NCI-H1048 (cell line): ENCODE measurements at regions not wholly inside any gene's neighbourhood (a gene's known extent, or its start where the extent isn't known, plus 50 kb on each side); places are given as distances from the start of the nearest gene placed in this dataset.

Experiments used
- DNase-seq: peaks from one replicate; lab custom pipeline; 2025; lab: John Stamatoyannopoulos, UW

DNA sequence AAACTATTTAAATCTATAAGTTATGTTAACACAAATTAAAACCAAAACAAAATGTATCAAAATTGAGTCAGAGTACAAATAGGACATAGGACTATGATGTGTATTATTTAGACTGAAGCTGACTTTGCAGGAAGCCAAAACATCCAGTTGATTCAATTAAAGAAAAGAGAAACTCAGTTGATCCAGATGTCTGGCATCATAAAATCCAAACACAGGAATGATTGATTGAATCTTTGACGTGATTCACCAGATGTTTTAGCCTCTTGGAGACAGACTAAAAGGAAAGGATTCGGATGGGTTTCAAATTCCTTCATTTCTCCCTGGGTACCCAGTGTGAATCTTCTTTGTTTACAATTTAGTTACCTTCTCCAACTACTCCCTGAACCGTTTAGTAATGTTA lies 272.9 kb downstream of the IRS1 start:
- DNase-seq = no peak

- DNase-seq = no peak
Measured at GRCh38 chr2:226524381-226524843, 275.2 kb downstream of the IRS1 start.

DNA sequence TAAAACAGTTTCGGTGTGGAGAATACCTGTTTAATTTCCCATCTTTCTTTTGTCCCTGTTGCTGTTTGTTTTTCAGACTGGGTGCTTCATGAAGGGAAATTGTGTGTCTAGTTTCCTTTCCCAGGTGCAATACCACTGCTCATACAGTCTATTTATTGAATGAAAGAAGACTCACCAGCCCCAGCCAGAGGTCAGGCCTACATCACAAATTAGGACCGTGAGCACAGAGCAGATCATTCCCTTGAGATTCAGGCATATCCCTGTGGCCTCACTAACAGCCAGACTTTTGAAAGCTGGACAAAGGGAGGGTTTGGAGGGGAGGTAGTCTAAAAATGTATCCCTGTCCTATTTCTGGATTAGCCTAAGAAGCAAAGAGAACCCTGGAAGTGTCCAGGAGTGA lies 278.9 kb downstream of the IRS1 start:
- no peak for DNase-seq

DNA sequence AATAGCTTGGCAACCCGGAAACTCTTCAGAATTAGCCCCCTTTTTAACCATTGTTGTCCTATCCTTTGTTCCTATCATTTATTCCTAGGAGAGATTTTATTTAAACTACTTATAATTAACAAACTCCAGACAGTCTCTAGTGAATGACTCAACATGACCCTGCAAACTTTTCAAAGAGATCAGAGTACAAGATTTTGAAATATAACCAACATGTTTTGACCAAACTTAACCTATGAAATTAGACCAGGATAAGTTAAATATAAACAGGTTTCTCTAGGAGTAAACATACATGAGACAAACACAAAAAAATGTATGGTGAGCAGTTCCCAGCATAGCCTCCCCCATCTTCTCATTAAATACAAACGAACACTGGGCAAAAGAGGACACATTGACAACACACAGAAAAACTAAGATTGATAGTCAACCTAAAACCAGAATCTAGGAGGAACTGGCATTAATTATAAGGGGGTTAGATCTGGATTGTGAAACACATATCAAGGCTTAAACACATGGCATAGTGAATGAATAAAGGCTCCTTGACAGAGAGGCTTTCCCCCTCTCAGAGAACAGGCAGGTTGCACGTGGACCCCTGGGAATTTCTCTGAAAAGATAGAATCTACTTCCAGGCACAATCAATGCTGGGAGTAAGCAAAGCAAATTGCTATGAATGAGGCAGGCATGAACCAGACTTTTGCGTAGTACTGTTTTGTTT lies 284.1 kb downstream of the IRS1 start:
- no peak for DNase-seq

GRCh38 chr2:226514895-226515294 lies 284.7 kb downstream of the IRS1 start:
- DNase-seq = no peak

GRCh38 chr2:226511311-226511710 lies 288.3 kb downstream of the IRS1 start:
- DNase-seq = no peak

DNA sequence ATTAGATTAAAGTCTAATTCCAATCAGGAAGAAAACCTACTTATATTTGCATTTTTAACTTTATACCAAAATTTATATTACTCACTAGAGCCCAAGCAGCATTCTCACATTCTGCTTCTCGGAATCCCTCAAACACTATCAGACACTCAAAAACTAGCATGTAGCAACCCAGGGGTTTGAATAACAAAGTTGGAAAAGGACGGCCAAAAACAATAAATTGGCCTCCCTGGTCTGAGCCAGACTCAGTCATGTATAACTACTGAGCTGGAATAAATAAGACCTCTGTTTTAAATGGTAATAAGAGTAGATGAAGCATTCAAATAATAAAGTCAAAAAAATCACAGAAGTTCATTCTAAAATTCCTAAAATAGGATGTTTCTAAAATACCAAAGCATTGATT lies 290.9 kb downstream of the IRS1 start:
- DNase-seq = no peak

GRCh38 chr2:226508005-226508404 lies 291.6 kb downstream of the IRS1 start:
- no peak for DNase-seq

DNA sequence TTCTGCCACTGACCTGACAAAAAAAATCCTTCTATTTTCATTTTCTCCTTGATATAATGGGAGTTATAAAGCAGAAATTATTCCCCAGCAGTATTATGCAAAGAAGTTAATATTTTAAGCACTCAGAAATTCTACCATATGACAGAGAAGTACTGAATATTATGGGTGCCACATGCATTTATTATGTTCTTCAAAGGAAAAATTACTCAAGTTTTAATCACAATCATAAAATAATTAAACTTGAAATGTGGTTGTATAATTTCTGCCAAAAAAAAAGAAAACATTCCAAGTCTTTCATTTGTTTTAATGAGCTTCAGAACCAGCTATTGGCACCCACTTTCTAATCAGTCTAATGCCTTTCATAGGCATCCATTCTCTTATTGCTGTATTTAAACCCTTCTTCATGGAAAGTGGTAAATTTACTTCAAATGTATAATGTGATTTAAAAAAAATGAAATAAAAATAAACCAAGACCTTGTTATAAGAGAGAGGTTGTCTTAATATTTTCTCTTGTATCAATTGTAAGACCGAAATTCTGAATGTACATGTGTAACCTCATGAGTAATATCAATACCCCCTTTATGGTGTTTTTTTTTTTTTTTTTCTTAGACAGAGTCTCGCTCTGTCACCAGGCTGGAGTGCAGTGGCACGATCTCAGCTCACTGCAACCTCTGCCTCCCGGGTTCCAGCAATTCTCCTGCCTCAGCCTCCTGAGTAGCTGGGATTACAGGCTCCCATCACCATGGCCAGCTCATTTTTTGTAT lies 302.3 kb downstream of the IRS1 start:
- DNase-seq = no peak

- no peak for DNase-seq
Measured at GRCh38 chr2:226496273-226496550, 303.4 kb downstream of the IRS1 start.

- DNase-seq = no peak
Measured at GRCh38 chr2:226495466-226496272, 304.0 kb downstream of the IRS1 start.

GRCh38 chr2:226491112-226491511 lies 308.5 kb downstream of the IRS1 start:
- DNase-seq = no peak

DNA sequence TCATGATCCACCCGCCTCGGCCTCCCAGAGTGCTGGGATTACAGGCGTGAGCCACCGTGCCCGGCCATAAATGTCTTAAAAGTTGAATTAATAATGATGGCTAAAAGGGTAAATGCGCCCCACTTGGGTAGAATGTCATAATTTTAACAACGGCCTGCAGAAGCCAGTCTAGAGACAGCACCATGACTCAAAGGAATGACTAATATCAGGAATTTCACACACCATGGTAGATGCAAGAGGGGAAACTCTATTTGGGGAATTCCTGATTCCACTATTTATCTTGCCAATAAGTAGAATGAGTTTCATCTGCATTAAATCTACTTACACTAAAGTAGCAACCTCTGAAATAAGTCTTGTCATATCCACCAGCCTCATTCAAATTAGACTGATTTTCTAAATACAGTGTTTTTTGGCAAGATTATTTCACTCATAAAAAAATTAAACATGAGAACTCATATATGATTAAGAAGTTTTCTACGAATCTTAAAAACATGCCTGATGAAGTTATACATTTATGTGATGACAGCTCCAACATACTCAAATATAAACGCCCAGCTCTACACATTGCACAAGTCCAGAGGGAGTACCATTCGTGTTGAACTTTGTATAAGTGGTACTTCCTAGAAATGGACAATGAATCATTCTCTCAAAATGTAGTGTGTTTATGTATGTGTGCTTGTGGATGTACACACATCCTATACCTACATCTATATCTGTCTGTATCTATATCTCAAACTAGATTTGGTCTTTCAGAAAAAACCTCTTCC lies 309.7 kb downstream of the IRS1 start:
- no peak for DNase-seq

- DNase-seq = no peak
Measured at GRCh38 chr2:226488034-226488433, 311.6 kb downstream of the IRS1 start.

GRCh38 chr2:226487573-226487972 lies 312.0 kb downstream of the IRS1 start:
- DNase-seq = no peak

DNA sequence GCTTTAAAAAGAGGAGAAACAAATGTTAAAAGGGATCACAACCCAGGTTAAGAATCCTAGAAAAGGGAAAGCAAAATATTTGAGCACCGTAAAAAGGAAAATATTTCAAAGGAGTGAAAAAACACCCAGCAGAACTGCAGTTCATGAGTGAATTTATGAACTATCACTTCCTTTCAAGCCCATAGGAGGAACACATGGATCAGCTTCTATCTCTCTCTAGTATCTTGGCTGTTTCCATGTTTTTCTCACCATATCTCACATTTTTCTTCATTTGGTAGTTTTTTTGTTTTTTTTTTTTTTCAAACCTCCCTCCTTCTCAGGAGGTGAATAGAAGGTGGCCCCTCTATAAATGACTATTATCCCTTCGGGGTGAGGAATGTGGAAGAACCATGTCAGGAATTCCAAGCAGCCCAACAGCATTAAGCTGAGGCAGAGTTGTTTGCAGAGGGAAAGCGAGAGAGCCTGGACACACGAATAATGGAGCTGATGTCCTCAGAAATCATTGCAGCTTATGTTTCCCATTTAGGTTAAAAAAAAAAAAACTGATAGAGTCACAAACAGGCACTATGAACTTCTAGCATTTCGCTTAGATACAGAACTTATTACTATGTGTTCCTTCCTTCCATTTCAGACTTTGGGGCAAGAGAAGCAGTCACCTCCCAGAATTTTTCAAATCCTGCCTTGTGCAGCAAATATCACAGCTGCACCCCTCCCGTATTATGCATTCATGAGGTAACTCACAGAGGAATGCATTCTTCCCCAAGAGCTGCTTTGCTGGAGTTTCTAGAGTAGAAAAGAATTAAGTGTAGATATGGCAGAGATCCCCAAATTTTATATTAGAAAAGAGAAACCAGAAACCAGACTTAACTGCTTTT lies 315.6 kb downstream of the IRS1 start:
- no peak for DNase-seq

- no peak for DNase-seq
Measured at GRCh38 chr2:226483143-226483542, 316.5 kb downstream of the IRS1 start.

DNA sequence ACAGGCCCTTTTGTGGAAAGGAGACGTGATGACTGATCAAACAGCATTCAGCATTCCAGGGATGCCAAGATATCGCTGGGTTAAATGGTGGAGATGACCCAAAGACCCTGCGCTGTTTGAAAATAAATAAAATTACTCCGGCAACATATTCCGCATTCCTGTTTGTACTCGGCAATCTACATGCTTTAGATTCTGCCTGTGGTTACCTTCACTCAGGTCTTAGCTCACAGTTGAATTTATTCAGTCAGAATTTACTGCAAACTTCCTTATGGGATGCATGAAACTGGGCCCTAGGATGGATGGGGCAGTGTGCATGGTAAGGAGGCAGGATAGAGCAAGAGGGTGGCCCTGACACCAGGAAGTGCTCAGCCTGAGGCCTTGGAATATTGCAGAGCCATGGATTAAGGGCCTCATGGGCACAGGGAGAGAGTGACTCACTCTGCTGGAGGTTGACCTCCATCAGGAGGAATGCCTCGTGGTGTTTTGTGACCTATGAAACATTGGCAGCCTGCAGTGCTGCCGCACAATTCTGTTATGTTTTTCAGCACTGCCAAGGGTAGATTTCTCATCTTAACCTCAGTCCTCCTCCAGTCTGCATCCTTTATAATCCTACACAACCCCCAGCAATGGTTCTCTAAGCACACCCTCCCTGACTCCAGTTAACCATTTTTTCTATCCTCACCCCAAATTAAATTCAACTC lies 321.4 kb downstream of the IRS1 start:
- DNase-seq = no peak

GRCh38 chr2:226477221-226478108 lies 322.2 kb downstream of the IRS1 start:
- no peak for DNase-seq

DNA sequence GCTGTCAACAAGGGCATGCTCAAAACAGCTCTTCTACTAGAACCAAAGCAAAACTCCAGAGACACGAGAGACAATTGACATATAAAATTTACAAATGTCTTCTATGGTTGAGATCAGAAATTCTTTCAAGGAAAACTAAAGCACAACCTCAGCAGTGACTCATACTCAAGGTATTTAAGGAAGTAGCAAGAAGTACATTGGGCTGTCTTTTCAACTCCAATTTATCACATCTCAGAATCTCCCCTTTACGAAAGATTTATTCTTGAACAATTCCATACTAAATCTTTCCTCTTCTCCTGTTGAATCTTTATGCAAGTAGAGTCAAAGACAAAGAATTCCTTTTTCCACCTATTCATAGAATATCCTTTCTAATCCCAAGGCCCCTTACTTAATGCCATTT lies 324.0 kb downstream of the IRS1 start:
- DNase-seq = no peak
